H1 (cell line): ENCODE measurements at regions not wholly inside any gene's neighbourhood (a gene's known extent, or its start where the extent isn't known, plus 50 kb on each side); places are given as distances from the start of the nearest gene placed in this dataset.

Experiments
- CTCF ChIA-PET: fragments of 300-600 bp; sonication (Branson Sonifier 250); formaldehyde crosslinking; loops from one replicate; lab custom pipeline; 2021; ENCODE audit not compliant: partially characterized antibody; lab: Charles Lee
- POLR2A ChIA-PET: fragments of 300-600 bp; sonication (Branson Sonifier 250); formaldehyde crosslinking; loops from one replicate; lab custom pipeline; 2021; ENCODE audit warnings: inconsistent platforms; ENCODE audit not compliant: partially characterized antibody; lab: Charles Lee
- DNase-seq, 2 experiments: peaks; one replicate each; pipeline versions ENCODE4 v3.0.0 to v3.0.0-alpha.2; 2010 to 2022; ENCODE audit warnings: low spot score in 2 of 2, low read depth in 1 of 2, mixed read lengths in 1 of 2
- FAIRE-seq: peaks from 2 replicates; lab custom pipeline; 2011; peaks lifted over from hg19 to GRCh38; lab: Jason Lieb, UNC
- H2AFZ ChIP-seq: 2 replicates; pipeline ENCODE4 v1.8.1; 2012; ENCODE audit warnings: low read length, inconsistent platforms
- H2AK5ac ChIP-seq: 2 replicates; pipeline ENCODE4 v1.6.1; 2013; ENCODE audit warnings: low read depth, low read length
- H2BK120ac ChIP-seq: replicated peaks from 2 replicates; pipeline ENCODE3; 2013; ENCODE audit warnings: low read depth, low read length, inconsistent platforms
- H2BK12ac ChIP-seq: 2 replicates; pipeline ENCODE4 v1.6.1; 2013; ENCODE audit warnings: low read depth, low read length
- H2BK15ac ChIP-seq: 2 replicates; pipeline ENCODE4 v1.6.1; 2013; ENCODE audit warnings: low read length
- H2BK20ac ChIP-seq: 2 replicates; pipeline ENCODE4 v1.6.1; 2013; ENCODE audit warnings: low read length
- H2BK5ac ChIP-seq: 2 replicates; pipeline ENCODE4 v1.6.1; 2013; ENCODE audit warnings: low read depth, low read length
- H3K14ac ChIP-seq: 2 replicates; pipeline ENCODE4 v1.6.1; 2013; ENCODE audit warnings: inconsistent platforms; ENCODE audit not compliant: insufficient read length
- H3K18ac ChIP-seq: 2 replicates; pipeline ENCODE4 v1.6.1; 2013; ENCODE audit warnings: low read length; ENCODE audit errors: extremely low read depth
- H3K23ac ChIP-seq: 2 replicates; pipeline ENCODE4 v1.6.1; 2013; ENCODE audit warnings: inconsistent platforms; ENCODE audit not compliant: insufficient read length
- H3K23me2 ChIP-seq: 2 replicates; pipeline ENCODE4 v1.6.1; 2013; ENCODE audit warnings: low read depth, low read length
- H3K27ac ChIP-seq: 2 replicates; pipeline ENCODE4 v1.6.1; 2011; ENCODE audit warnings: low read depth, low read length, inconsistent platforms
- H3K27me3 ChIP-seq, 4 experiments: replicated peaks in 1 of 4; 1 replicate in 1 of 4; 2 replicates in 3 of 4; pipeline versions ENCODE4 v1.6.1 to v1.8.1; 2011 to 2013; ENCODE audit warnings: low read length in 3 of 4, mild to moderate bottlenecking in 3 of 4, inconsistent platforms in 2 of 4, mixed read lengths in 2 of 4, moderate library complexity in 1 of 4; ENCODE audit not compliant: control insufficient read depth in 3 of 4, insufficient read depth in 3 of 4; ENCODE audit errors: extremely low read depth in 1 of 4
- H3K36me3 ChIP-seq, 4 experiments: 2 replicates each; pipeline versions ENCODE4 v1.6.1 to v1.8.1; 2011 to 2013; ENCODE audit warnings: mild to moderate bottlenecking in 4 of 4, low read length in 3 of 4, moderate library complexity in 2 of 4, control low read depth in 1 of 4, inconsistent platforms in 1 of 4; ENCODE audit not compliant: insufficient read depth in 4 of 4, control insufficient read depth in 2 of 4
- H3K4ac ChIP-seq: replicated peaks from 2 replicates; pipeline ENCODE3; 2013; ENCODE audit warnings: low read length, low read depth, mixed read lengths, inconsistent platforms; ENCODE audit not compliant: insufficient read length
- H3K4me1 ChIP-seq, 4 experiments: replicated peaks in 1 of 4; 1 replicate in 1 of 4; 2 replicates in 3 of 4; pipeline versions ENCODE4 v1.6.1 to v1.8.1; 2011 to 2013; ENCODE audit warnings: low read length in 3 of 4, inconsistent platforms in 2 of 4, mixed read lengths in 1 of 4; ENCODE audit not compliant: insufficient read depth in 4 of 4, control insufficient read depth in 3 of 4
- H3K4me2 ChIP-seq, 2 experiments: 2 replicates each; pipeline versions ENCODE4 v1.6.1 to v1.8.1; 2011 to 2013; ENCODE audit warnings: low read depth in 2 of 2, low read length in 2 of 2, control low read depth in 1 of 2, inconsistent platforms in 1 of 2, mild to moderate bottlenecking in 1 of 2; ENCODE audit not compliant: insufficient read depth in 1 of 2
- H3K4me3 ChIP-seq, 4 experiments: fragments of 200-600, 300-600 bp in 1 of 4; sonication (generic), shearing (Covaris generic), sonication (Bioruptor Twin) in 1 of 4; 2 replicates each; pipeline versions ENCODE4 v1.5.1 to v1.8.1; 2011 to 2016; ENCODE audit warnings: low read length in 4 of 4, low read depth in 3 of 4, control low read depth in 2 of 4, inconsistent platforms in 2 of 4, mild to moderate bottlenecking in 2 of 4, mixed read lengths in 1 of 4, moderate library complexity in 1 of 4; ENCODE audit not compliant: insufficient read depth in 2 of 4; ENCODE audit errors: extremely low read depth in 1 of 4
- H3K56ac ChIP-seq: replicated peaks from 2 replicates; pipeline ENCODE3; 2013; ENCODE audit warnings: low read depth, mild to moderate bottlenecking, mixed read lengths, low read length, inconsistent platforms; ENCODE audit not compliant: insufficient read length
- H3K79me1 ChIP-seq: 2 replicates; pipeline ENCODE4 v1.6.1; 2013; ENCODE audit warnings: low read depth, low read length, control low read depth
- H3K79me2 ChIP-seq, 2 experiments: 2 replicates each; pipeline versions ENCODE4 v1.6.1 to v1.8.1; 2012 to 2013; ENCODE audit warnings: low read length in 2 of 2, mild to moderate bottlenecking in 2 of 2, inconsistent platforms in 1 of 2; ENCODE audit not compliant: insufficient read depth in 2 of 2, control insufficient read depth in 1 of 2
- H3K9ac ChIP-seq, 4 experiments: replicated peaks in 1 of 4; 1 replicate in 1 of 4; 2 replicates in 3 of 4; pipeline versions ENCODE4 v1.6.1 to v1.8.1; 2011 to 2013; ENCODE audit warnings: low read depth in 3 of 4, low read length in 3 of 4, control low read depth in 2 of 4, mild to moderate bottlenecking in 2 of 4, moderate library complexity in 2 of 4, inconsistent platforms in 1 of 4; ENCODE audit errors: extremely low read depth in 1 of 4
- H3K9me3 ChIP-seq, 2 experiments: 2 replicates each; pipeline versions ENCODE4 v1.6.1 to v1.8.1; 2012 to 2013; ENCODE audit warnings: mild to moderate bottlenecking in 2 of 2, moderate library complexity in 2 of 2, control low read depth in 1 of 2, inconsistent platforms in 1 of 2, low read depth in 1 of 2, low read length in 1 of 2, mixed read lengths in 1 of 2; ENCODE audit not compliant: insufficient read depth in 2 of 2
- H4K20me1 ChIP-seq, 2 experiments: replicated peaks in 1 of 2; 2 replicates each; pipeline versions ENCODE3 to v1.8.1; 2011 to 2013; ENCODE audit warnings: inconsistent platforms in 2 of 2, low read length in 2 of 2, mild to moderate bottlenecking in 1 of 2; ENCODE audit not compliant: insufficient read depth in 2 of 2, control insufficient read depth in 1 of 2
- H4K5ac ChIP-seq: 2 replicates; pipeline ENCODE4 v1.6.1; 2013; ENCODE audit warnings: low read length, low read depth, mixed read lengths, inconsistent platforms; ENCODE audit not compliant: insufficient read length
- H4K8ac ChIP-seq: 2 replicates; pipeline ENCODE4 v1.8.0; 2013; ENCODE audit warnings: mild to moderate bottlenecking, moderate library complexity, low read length, inconsistent platforms; ENCODE audit not compliant: insufficient read depth; ENCODE audit errors: extremely low read depth
- H4K91ac ChIP-seq: replicated peaks from 2 replicates; pipeline ENCODE3; 2013; ENCODE audit warnings: low read length, mixed read lengths, inconsistent platforms; ENCODE audit not compliant: insufficient read length
- ATF2 ChIP-seq: IDR thresholded peaks from 2 replicates; pipeline ENCODE4 v1.6.1; 2012; ENCODE audit warnings: low read length, inconsistent platforms
- EP300 ChIP-seq, 2 experiments: IDR thresholded peaks; 1 replicate in 1 of 2; 2 replicates in 1 of 2; pipeline ENCODE4 v1.6.1; 2011 to 2012; ENCODE audit warnings: low read depth in 2 of 2, low read length in 2 of 2, mild to moderate bottlenecking in 2 of 2, borderline replicate concordance in 1 of 2, inconsistent platforms in 1 of 2, moderate library complexity in 1 of 2
- KDM4A ChIP-seq: IDR thresholded peaks from one replicate; pipeline ENCODE4 v1.7.1; 2012; ENCODE audit warnings: low read depth, mild to moderate bottlenecking, moderate library complexity, low read length, inconsistent platforms; ENCODE audit not compliant: severe bottlenecking
- NANOG ChIP-seq: IDR thresholded peaks from 2 replicates; pipeline ENCODE4 v1.6.1; 2011; ENCODE audit warnings: low read length, low read depth, mild to moderate bottlenecking, inconsistent platforms; ENCODE audit not compliant: insufficient read depth, poor library complexity, severe bottlenecking
- POLR2AphosphoS5 ChIP-seq: IDR thresholded peaks from 2 replicates; pipeline ENCODE4 v1.6.1; 2011; ENCODE audit warnings: low read depth, low read length
- RAD21 ChIP-seq, 2 experiments: IDR thresholded peaks in 1 of 2; conservative IDR thresholded peaks in 1 of 2; 2 replicates each; pipeline ENCODE4 v1.6.1; 2011; ENCODE audit warnings: low read depth in 2 of 2, low read length in 2 of 2, improper control_type of control experiment in 1 of 2, inconsistent platforms in 1 of 2, mild to moderate bottlenecking in 1 of 2, moderate library complexity in 1 of 2
- RXRA ChIP-seq: IDR thresholded peaks from 2 replicates; pipeline ENCODE4 v1.6.1; 2011; ENCODE audit warnings: low read depth, mild to moderate bottlenecking, low read length, moderate library complexity; ENCODE audit not compliant: insufficient read depth
- SP2 ChIP-seq: IDR thresholded peaks from 2 replicates; pipeline ENCODE4 v1.6.1; 2012; ENCODE audit warnings: mild to moderate bottlenecking, low read length, inconsistent platforms
- SRF ChIP-seq: IDR thresholded peaks from 2 replicates; pipeline ENCODE4 v1.6.1; 2011; ENCODE audit warnings: mild to moderate bottlenecking, low read depth, low read length, moderate library complexity
- TAF7 ChIP-seq: optimal IDR thresholded peaks from 2 replicates; pipeline ENCODE3; 2011; ENCODE audit warnings: low read depth, mild to moderate bottlenecking, inconsistent platforms, low read length, moderate library complexity, borderline replicate concordance
- TEAD4 ChIP-seq: IDR thresholded peaks from 2 replicates; pipeline ENCODE4 v1.6.1; 2012; ENCODE audit warnings: low read depth, low read length, inconsistent platforms, mixed read lengths
- WGBS, 2 experiments: shearing (Covaris generic) in 1 of 2; methylation state at CpG; one replicate each; pipeline versions ENCODE4 v1.1.6 to v1.1.7; 2013 to 2015; ENCODE audit warnings: low lambda C conversion rate in 2 of 2, mixed read lengths in 2 of 2, inconsistent platforms in 1 of 2, low coverage in 1 of 2, missing lambda C conversion rate in 1 of 2; ENCODE audit not compliant: insufficient replicate concordance in 2 of 2, insufficient coverage in 1 of 2, insufficient read length in 1 of 2; ENCODE audit errors: extremely low coverage in 1 of 2, missing lambda C conversion rate in 1 of 2; 5-methylcytosine and 5-hydroxymethylcytosine counted together

DNA sequence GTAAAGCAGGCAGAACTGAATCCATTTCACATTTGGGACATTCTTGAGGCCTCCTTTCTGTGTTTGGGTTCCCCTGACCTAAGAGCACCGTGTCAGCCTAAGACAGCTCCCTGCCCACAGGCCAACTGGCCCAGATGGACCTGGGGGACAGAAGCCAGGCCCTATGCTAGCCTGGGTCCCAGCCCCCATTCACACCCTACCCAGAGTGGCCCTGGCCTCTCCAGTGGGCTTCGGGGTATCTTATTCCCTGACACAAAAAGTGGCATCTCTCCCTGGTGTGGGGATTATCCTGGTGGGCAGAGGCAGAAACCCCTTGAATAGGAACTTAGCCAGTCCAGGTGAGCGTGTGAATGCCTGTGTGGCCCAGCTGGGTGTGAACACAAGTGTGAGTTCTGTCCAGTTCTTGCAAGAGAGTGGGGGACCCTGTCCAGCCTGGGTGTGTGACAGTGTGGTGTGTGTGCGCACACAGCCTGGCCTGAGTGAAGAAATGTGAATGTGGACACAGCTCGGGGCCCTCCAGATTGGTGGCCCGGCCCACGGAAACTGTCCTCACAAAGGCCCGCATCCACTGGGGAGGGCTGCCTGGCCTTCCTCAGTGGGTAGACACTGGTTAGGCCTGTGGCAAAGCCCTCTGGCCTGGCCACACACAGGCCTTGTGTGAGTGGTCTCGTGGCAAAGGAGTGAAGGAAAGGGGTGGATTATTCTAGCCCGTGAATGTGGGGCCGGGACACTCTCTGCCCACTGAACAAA, 63.0 kb upstream of the HAAO start:
- no peak overlapping the region for H3K4me2 ChIP-seq
- no peak overlapping the region for H3K14ac ChIP-seq
- no peak overlapping the region for H3K27ac ChIP-seq
- no peak overlapping the region for H4K8ac ChIP-seq
- ChIA-PET POLR2A (no interaction called here), CTCF (interaction anchor here (0.5 to 6.9 kb wide), 10 partner anchors 7 to 279 kb away, joined by 3 to 119 read pairs (median 4); no protein-coding TSS in a partner anchor)
- H3K4me1 ChIP-seq, result no peaks in the 10 kb centered on the region; a peak in 1 of 7 replicates
- no peaks in the 10 kb centered on the region for H3K36me3 ChIP-seq
- H3K9me3 ChIP-seq, result no peaks in the 10 kb centered on the region
- no peak overlapping the region for H4K91ac ChIP-seq
- no peak overlapping the region for H3K4ac ChIP-seq
- H2BK5ac ChIP-seq, result no peak overlapping the region
- H3K18ac ChIP-seq, result no peak overlapping the region
- H3K56ac ChIP-seq, result no peak overlapping the region
- H3K27me3 ChIP-seq, result no peaks in the 10 kb centered on the region
- no peak overlapping the region for H4K5ac ChIP-seq
- H3K9ac ChIP-seq, result no peak overlapping the region
- H2BK15ac ChIP-seq, result no peak overlapping the region
- H3K23ac ChIP-seq, result no peak overlapping the region
- H2AK5ac ChIP-seq, result no peak overlapping the region
- no peaks in the 10 kb centered on the region for H3K23me2 ChIP-seq
- no peak overlapping the region for H2BK120ac ChIP-seq
- no peaks in the 10 kb centered on the region for H4K20me1 ChIP-seq
- WGBS, 2 experiments, result 74% methylated on average over 11 of the region's 11 CpGs; no CpG with 5 or more reads in 1 of the 2 experiments
- H3K4me3 ChIP-seq, result no peak overlapping the region
- H3K79me1 ChIP-seq, result no peaks in the 10 kb centered on the region
- DNase-seq, result no peak
- H2BK20ac ChIP-seq, result no peak overlapping the region
- no peak for FAIRE-seq
- no peak overlapping the region for H2BK12ac ChIP-seq
- no peak overlapping the region for H2AFZ ChIP-seq
- no peaks in the 10 kb centered on the region for H3K79me2 ChIP-seq
- TF ChIP-seq RXRA, result no peak
- no peak for TF ChIP-seq EP300 (IDR thresholded peaks at IDR 0.05; ENCODE audit: borderline replicate concordance in 1 of 2, low read depth in 2 of 2, low read length in 2 of 2)
- no peak for TF ChIP-seq RAD21 (IDR thresholded peaks at IDR 0.05 in 1 of 2, conservative IDR thresholded peaks at IDR 0.05 in 1 of 2; ENCODE audit: low read depth in 2 of 2, low read length in 2 of 2)
- TF ChIP-seq SRF, result no peak
- no peak for TF ChIP-seq TAF7
- no peak for TF ChIP-seq ATF2
- no peak for TF ChIP-seq NANOG
- TF ChIP-seq SP2, result no peak
- TF ChIP-seq POLR2AphosphoS5, result no peak
- no peak for TF ChIP-seq TEAD4
- no peak for TF ChIP-seq KDM4A
